CD4-positive, alpha-beta T cell (primary cell): ENCODE measurements at regions not wholly inside any gene's neighbourhood (a gene's known extent, or its start where the extent isn't known, plus 50 kb on each side); places are given as distances from the start of the nearest gene placed in this dataset.

Experiments
- ATAC-seq: fragments of 200-7000 bp; cut with Tn5 transposase; one replicate; pipeline ENCODE4 v1.10.0; 2022; ENCODE audit warnings: mild to moderate bottlenecking; ENCODE audit not compliant: poor library complexity
- CTCF ChIA-PET: fragments of 350-600 bp; sonication (Branson Sonifier 250); formaldehyde crosslinking; loops from one replicate; lab custom pipeline; 2021; ENCODE audit warnings: antibody characterized with exemption, inconsistent platforms; lab: Charles Lee
- POLR2A ChIA-PET: fragments of 350-600 bp; sonication (Branson Sonifier 250); formaldehyde crosslinking; loops from one replicate; lab custom pipeline; 2021; ENCODE audit warnings: antibody characterized with exemption, inconsistent platforms; lab: Charles Lee
- DNase-seq, 14 experiments: peaks; one replicate each; pipeline ENCODE4 v3.0.0-alpha.2; 2013 to 2020; ENCODE audit warnings: mixed read lengths in 2 of 14
- H3K27ac ChIP-seq, 2 donors: one replicate each; pipeline versions ENCODE4 v1.5.1 to v1.7.0; 2013; ENCODE audit warnings: low read length in 2 of 2, low read depth in 1 of 2, mild to moderate bottlenecking in 1 of 2
- H3K27me3 ChIP-seq, 2 experiments: 1 replicate in 1 of 2; 2 replicates in 1 of 2; pipeline versions ENCODE4 v1.6.1 to v1.7.0; 2013; ENCODE audit warnings: low read length in 2 of 2, control low read depth in 1 of 2, mild to moderate bottlenecking in 1 of 2, moderate library complexity in 1 of 2; ENCODE audit not compliant: insufficient read depth in 2 of 2, control insufficient read depth in 1 of 2
- H3K36me3 ChIP-seq: one replicate; pipeline ENCODE4 v1.6.1; 2013; ENCODE audit warnings: low read length, control low read depth; ENCODE audit not compliant: insufficient read depth
- H3K4me1 ChIP-seq: one replicate; pipeline ENCODE4 v1.6.1; 2013; ENCODE audit warnings: low read length, control low read depth; ENCODE audit not compliant: insufficient read depth
- H3K4me3 ChIP-seq: one replicate; pipeline ENCODE4 v1.5.1; 2013; ENCODE audit warnings: mild to moderate bottlenecking, low read length, moderate library complexity
- H3K9me3 ChIP-seq, 2 experiments: 1 replicate in 1 of 2; 2 replicates in 1 of 2; pipeline versions ENCODE4 v1.6.1 to v1.7.0; 2013; ENCODE audit warnings: low read length in 2 of 2, mild to moderate bottlenecking in 2 of 2, control low read depth in 1 of 2, moderate library complexity in 1 of 2; ENCODE audit not compliant: control insufficient read depth in 1 of 2, insufficient read depth in 1 of 2
- H3K27ac Mint-ChIP-seq: one replicate; pipeline ENCODE4 v1.8.0; 2020; ENCODE audit warnings: mixed read lengths
- H3K27me3 Mint-ChIP-seq: one replicate; pipeline ENCODE4 v1.8.0; 2021; ENCODE audit warnings: mixed read lengths
- H3K36me3 Mint-ChIP-seq: one replicate; pipeline ENCODE4 v1.8.0; 2021; ENCODE audit warnings: low read depth, mixed read lengths
- H3K4me1 Mint-ChIP-seq: one replicate; pipeline ENCODE4 v1.8.0; 2021; ENCODE audit warnings: low read depth, mixed read lengths
- H3K4me3 Mint-ChIP-seq: one replicate; pipeline ENCODE4 v1.8.0; 2020; ENCODE audit warnings: mild to moderate bottlenecking, mixed read lengths
- H3K9me3 Mint-ChIP-seq: one replicate; pipeline ENCODE4 v1.8.0; 2020; ENCODE audit warnings: mixed read lengths
- CTCF ChIP-seq: fragments of 200-600 bp; IDR thresholded peaks from one replicate; pipeline ENCODE4 v1.8.0; 2022; ENCODE audit warnings: antibody characterized with exemption, mild to moderate bottlenecking
- intact Hi-C, 2 experiments: fragments of 100-400 bp; cut with DNase I in 1 of 2; cut with micrococcal nuclease in 1 of 2; formaldehyde crosslinking; loops; one replicate each; pipeline versions ENCODE4 v1.15.1 to v1.9.0; 2023 to 2025; cut with DNase I, micrococcal nuclease

GRCh38 chr18:22052405-22053105, 116.8 kb upstream of the GATA6 start:
- ATAC-seq (no peak), DNase-seq (no peak)
- Histone ChIP-seq H3K9me3 (peaks cover 0 to 4% of the 10 kb centered on the region in 2 experiments), H3K27ac (no peak overlapping the region), H3K4me1 (no peaks in the 10 kb centered on the region), H3K4me3 (no peak overlapping the region), H3K36me3 (no peaks in the 10 kb centered on the region), H3K27me3 (peaks cover 0 to 3% of the 10 kb centered on the region in 2 experiments)
- Mint-ChIP-seq H3K36me3 (no peaks in the 10 kb centered on the region), H3K9me3 (no peaks in the 10 kb centered on the region), H3K27ac (no peak overlapping the region), H3K4me3 (no peak overlapping the region), H3K27me3 (no peaks in the 10 kb centered on the region), H3K4me1 (no peaks in the 10 kb centered on the region)
- TF ChIP-seq CTCF, result no peak
- intact Hi-C loops, result no loop called here
- POLR2A ChIA-PET, result no interaction called here
- CTCF ChIA-PET, result no interaction called here

GRCh38 chr18:22055466-22056238, 113.7 kb upstream of the GATA6 start:
- ChIA-PET POLR2A (no interaction called here), CTCF (no interaction called here)
- H3K27me3 ChIP-seq, result peaks cover 0 to 3% of the 10 kb centered on the region in 2 experiments
- TF ChIP-seq CTCF, result no peak
- no peaks in the 10 kb centered on the region for H3K27me3 Mint-ChIP-seq
- H3K9me3 ChIP-seq, result peaks cover 0 to 4% of the 10 kb centered on the region in 2 experiments
- no peaks in the 10 kb centered on the region for H3K4me1 ChIP-seq
- no peaks in the 10 kb centered on the region for H3K36me3 ChIP-seq
- ATAC-seq (no peak), DNase-seq (no peak)
- no peak overlapping the region for H3K27ac ChIP-seq
- no peaks in the 10 kb centered on the region for H3K36me3 Mint-ChIP-seq
- no peak overlapping the region for H3K27ac Mint-ChIP-seq
- H3K9me3 Mint-ChIP-seq, result no peaks in the 10 kb centered on the region
- H3K4me3 ChIP-seq, result no peak overlapping the region
- intact Hi-C loops, result no loop called here
- no peaks in the 10 kb centered on the region for H3K4me1 Mint-ChIP-seq
- H3K4me3 Mint-ChIP-seq, result no peak overlapping the region

GRCh38 chr18:22056950-22057349, 112.4 kb upstream of the GATA6 start:
- ATAC-seq, result no peak
- no peaks in the 10 kb centered on the region for H3K4me1 ChIP-seq
- no peak overlapping the region for H3K4me3 ChIP-seq
- ChIA-PET POLR2A (no interaction called here), CTCF (no interaction called here)
- H3K4me3 Mint-ChIP-seq, result no peak overlapping the region
- no peak for TF ChIP-seq CTCF
- H3K36me3 Mint-ChIP-seq, result no peaks in the 10 kb centered on the region
- H3K4me1 Mint-ChIP-seq, result no peaks in the 10 kb centered on the region
- H3K36me3 ChIP-seq, result no peaks in the 10 kb centered on the region
- peaks cover 0 to 3% of the 10 kb centered on the region in 2 experiments for H3K27me3 ChIP-seq
- intact Hi-C loops, result no loop called here
- H3K9me3 Mint-ChIP-seq, result no peaks in the 10 kb centered on the region
- H3K9me3 ChIP-seq, result peaks cover 0 to 4% of the 10 kb centered on the region in 2 experiments
- DNase-seq, result no peak
- H3K27ac ChIP-seq, result no peak overlapping the region
- H3K27me3 Mint-ChIP-seq, result no peaks in the 10 kb centered on the region
- no peak overlapping the region for H3K27ac Mint-ChIP-seq
